HepG2 (cell line): ENCODE measurements at regions not wholly inside any gene's neighbourhood (a gene's known extent, or its start where the extent isn't known, plus 50 kb on each side); places are given as distances from the start of the nearest gene placed in this dataset.

Source experiments
- ADNP ChIP-seq: sonication (generic); formaldehyde crosslinking; IDR thresholded peaks from 2 replicates; pipeline ENCODE4 v1.4.0; 2020; ENCODE audit warnings: missing genetic modification reagents
- ATF6 ChIP-seq: sonication (generic); formaldehyde crosslinking; conservative IDR thresholded peaks from 2 replicates; pipeline ENCODE4 v1.4.0; 2020; ENCODE audit warnings: missing genetic modification reagents
- CBX5 ChIP-seq: sonication (generic); formaldehyde crosslinking; IDR thresholded peaks from 2 replicates; pipeline ENCODE4 v1.4.0; 2020; ENCODE audit warnings: missing genetic modification reagents, borderline replicate concordance
- CREB1 ChIP-seq, 2 experiments: fragments of 450-650 bp in 1 of 2; IDR thresholded peaks; 2 replicates each; pipeline ENCODE4 v1.6.1; 2016 to 2017; ENCODE audit warnings: control low read depth in 1 of 2, mild to moderate bottlenecking in 1 of 2, missing compliant biosample characterization in 1 of 2, missing genetic modification characterization in 1 of 2
- CTCF ChIP-seq: sonication (generic); formaldehyde crosslinking; IDR thresholded peaks from 2 replicates; pipeline ENCODE4 v1.5.0; 2020; ENCODE audit warnings: mild to moderate bottlenecking, missing genetic modification reagents, moderate library complexity
- NFKB2 ChIP-seq: sonication (generic); formaldehyde crosslinking; IDR thresholded peaks from 2 replicates; pipeline ENCODE4 v1.4.0; 2020; ENCODE audit warnings: missing genetic modification reagents, borderline replicate concordance
- POLR2AphosphoS5 ChIP-seq: IDR thresholded peaks from 2 replicates; pipeline ENCODE4 v1.6.1; 2012; ENCODE audit warnings: low read depth, low read length
- RARG ChIP-seq: sonication (generic); formaldehyde crosslinking; IDR thresholded peaks from 2 replicates; pipeline ENCODE4 v1.4.0; 2020; ENCODE audit warnings: low read depth, mild to moderate bottlenecking, missing genetic modification reagents
- RNF2 ChIP-seq: fragments of 450-650 bp; conservative IDR thresholded peaks from 2 replicates; pipeline ENCODE4 v1.6.1; 2016; ENCODE audit warnings: low read depth
- SAFB2 ChIP-seq: sonication (generic); formaldehyde crosslinking; IDR thresholded peaks from 2 replicates; pipeline ENCODE4 v1.5.1; 2020; ENCODE audit warnings: missing genetic modification reagents, low read depth, mild to moderate bottlenecking, borderline replicate concordance
- USF2 ChIP-seq, 2 experiments: sonication (generic) in 1 of 2; formaldehyde crosslinking in 1 of 2; IDR thresholded peaks; 2 replicates each; pipeline versions ENCODE4 v1.5.1 to v1.6.1; 2011 to 2020; ENCODE audit warnings: borderline replicate concordance in 1 of 2, low read depth in 1 of 2, low read length in 1 of 2, mild to moderate bottlenecking in 1 of 2, missing genetic modification reagents in 1 of 2, moderate library complexity in 1 of 2

GRCh38 chr6:178119-178518, 114.2 kb upstream of the DUSP22 start:
- TF ChIP-seq RNF2 (no peak), RARG (CRISPR knock-in tag) (no peak), SAFB2 (CRISPR knock-in tag) (no peak), CREB1 (IDR thresholded peaks at IDR 0.05) (no peak), CREB1 (CRISPR knock-in tag; IDR thresholded peaks at IDR 0.05) (no peak), POLR2AphosphoS5 (no peak), ATF6 (CRISPR knock-in tag) (no peak), USF2 (IDR thresholded peaks at IDR 0.05; ENCODE audit: low read depth, low read length) (no peak), USF2 (CRISPR knock-in tag; IDR thresholded peaks at IDR 0.05; ENCODE audit: borderline replicate concordance) (no peak), NFKB2 (CRISPR knock-in tag) (no peak), CTCF (no peak), ADNP (CRISPR knock-in tag) (no peak), CBX5 (CRISPR knock-in tag) (no peak)
